HG03159 (cell line): ENCODE measurements at regions not wholly inside any gene's neighbourhood (a gene's known extent, or its start where the extent isn't known, plus 50 kb on each side); places are given as distances from the start of the nearest gene placed in this dataset.
"Not testable (repeated sequence)": the region's sequence is repeated elsewhere in the genome, so short reads cannot be mapped to it uniquely, and the experiment has no call there.

Source experiments
- ATAC-seq: cut with Tn5 transposase; IDR thresholded peaks from one replicate; pipeline ENCODE4 v1.9.1; 2021; ENCODE audit warnings: mild to moderate bottlenecking, moderate library complexity; ENCODE audit not compliant: unreplicated experiment

GRCh38 chr20:57983082-57983481 is 245.4 kb downstream of the ANKRD60 start:
- no peak for ATAC-seq

- ATAC-seq, result no peak
Observed at GRCh38 chr20:57980506-57980905, 247.9 kb downstream of the ANKRD60 start.

- ATAC-seq, result no peak
Observed at GRCh38 chr20:57977569-57977968, 250.9 kb downstream of the ANKRD60 start.

GRCh38 chr20:57977141-57977540 is 251.3 kb downstream of the ANKRD60 start:
- ATAC-seq, result no peak

- ATAC-seq, result no peak
Observed at GRCh38 chr20:57974863-57975262, 253.6 kb downstream of the ANKRD60 start.

- ATAC-seq, result no peak
Observed at GRCh38 chr20:57973886-57974285, 254.6 kb downstream of the ANKRD60 start.

- not testable (repeated sequence) for ATAC-seq
Observed at GRCh38 chr20:57971583-57971982, 256.9 kb downstream of the ANKRD60 start.

GRCh38 chr20:57970856-57971255 is 257.6 kb downstream of the ANKRD60 start:
- no peak for ATAC-seq

- ATAC-seq, result no peak
Observed at GRCh38 chr20:57970116-57970515, 258.3 kb downstream of the ANKRD60 start.

- no peak for ATAC-seq
Observed at GRCh38 chr20:57968120-57968519, 258.3 kb upstream of the PMEPA1 start.

GRCh38 chr20:57967364-57967763 is 257.5 kb upstream of the PMEPA1 start:
- ATAC-seq, result no peak

- no peak for ATAC-seq
Observed at GRCh38 chr20:57966620-57967019, 256.8 kb upstream of the PMEPA1 start.

- no peak for ATAC-seq
Observed at GRCh38 chr20:57965441-57965840, 255.6 kb upstream of the PMEPA1 start.

GRCh38 chr20:57964011-57964862 is 254.4 kb upstream of the PMEPA1 start:
- no peak for ATAC-seq

- no peak for ATAC-seq
Observed at GRCh38 chr20:57960803-57961575, 251.2 kb upstream of the PMEPA1 start.

- ATAC-seq, result no peak
Observed at GRCh38 chr20:57959589-57959988, 249.8 kb upstream of the PMEPA1 start.

- ATAC-seq, result no peak
Observed at GRCh38 chr20:57959018-57959417, 249.2 kb upstream of the PMEPA1 start.

- no peak for ATAC-seq
Observed at GRCh38 chr20:57958050-57958420, 248.2 kb upstream of the PMEPA1 start.

GRCh38 chr20:57957411-57958049 is 247.7 kb upstream of the PMEPA1 start:
- ATAC-seq, result no peak

- ATAC-seq, result no peak
Observed at GRCh38 chr20:57953638-57954037, 243.8 kb upstream of the PMEPA1 start.

- ATAC-seq, result no peak
Observed at GRCh38 chr20:57952136-57952535, 242.3 kb upstream of the PMEPA1 start.

- ATAC-seq, result no peak
Observed at GRCh38 chr20:57951549-57951948, 241.7 kb upstream of the PMEPA1 start.
